ENCODE measurements at regions not wholly inside any gene's neighbourhood (a gene's known extent, or its start where the extent isn't known, plus 50 kb on each side); places are given as distances from the start of the nearest gene placed in this dataset.

DNA sequence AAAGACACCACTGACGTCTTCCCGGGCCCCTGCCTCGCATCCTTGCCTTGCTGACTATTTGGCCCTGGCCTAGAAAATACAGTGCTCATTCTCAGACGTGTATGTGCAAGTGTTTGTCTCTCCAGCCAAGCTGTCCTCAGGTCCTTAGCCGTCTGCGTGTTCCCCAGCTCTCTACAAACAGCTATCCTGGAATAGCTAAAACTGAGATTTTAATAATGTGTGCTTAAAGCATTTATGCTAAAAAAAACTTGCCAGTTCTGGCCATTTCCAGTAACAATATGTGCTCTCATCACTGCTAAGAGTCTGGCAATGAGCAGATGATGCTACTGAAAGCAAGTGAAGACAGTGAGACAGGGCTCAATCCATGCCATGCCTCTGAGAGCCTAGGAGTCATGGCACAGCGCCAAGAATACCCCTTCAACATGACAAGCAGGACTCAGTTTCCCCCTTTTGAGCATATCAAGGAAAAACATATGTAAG is 55.7 kb downstream of the IRF2BP2 start:
- no peak for DNase-seq

DNA sequence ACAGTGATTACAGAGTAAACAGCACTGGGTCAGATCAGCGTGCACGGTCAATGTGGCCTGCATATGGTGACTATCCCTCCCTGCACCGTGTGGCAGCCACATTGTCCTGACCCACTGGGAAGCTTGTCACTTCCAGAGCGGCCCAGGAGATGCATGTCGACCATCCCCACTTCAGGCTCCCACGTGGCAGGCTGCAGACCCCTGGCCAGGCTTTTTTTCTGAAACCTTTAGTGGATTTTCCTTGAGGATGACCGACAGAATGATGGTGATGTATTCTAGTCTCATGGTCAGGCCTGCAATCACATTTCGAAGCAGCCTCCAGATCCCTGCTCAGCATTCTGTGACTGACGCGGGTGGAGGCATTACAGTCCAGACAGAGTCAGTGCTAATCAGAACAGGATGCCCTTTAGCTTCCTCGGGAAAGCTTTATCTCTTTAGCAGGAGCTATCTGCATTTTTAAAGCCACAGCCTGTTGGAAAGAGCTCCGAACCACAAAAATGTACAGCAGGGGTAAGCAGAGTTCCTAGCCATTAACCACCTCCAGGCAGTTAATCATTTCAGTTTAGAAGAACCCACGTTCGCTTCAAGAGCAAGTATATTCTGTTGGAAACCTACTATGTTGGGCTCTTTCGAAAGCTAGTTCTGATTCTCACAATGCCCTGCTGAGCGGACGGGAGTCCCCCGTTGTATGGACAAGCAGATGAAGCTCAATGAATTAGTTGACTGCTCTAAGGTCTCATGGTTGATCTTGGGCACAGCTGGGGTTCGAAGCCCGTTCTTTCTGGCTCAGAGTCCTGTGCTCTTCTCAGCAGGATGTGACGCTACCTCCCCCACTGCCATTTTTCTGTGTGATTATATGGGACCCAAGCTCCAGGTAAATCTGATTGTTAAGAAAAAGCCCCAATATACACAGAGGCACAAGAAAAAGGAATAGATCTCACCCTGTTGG is 56.5 kb downstream of the IRF2BP2 start:
- no peak for DNase-seq

DNA sequence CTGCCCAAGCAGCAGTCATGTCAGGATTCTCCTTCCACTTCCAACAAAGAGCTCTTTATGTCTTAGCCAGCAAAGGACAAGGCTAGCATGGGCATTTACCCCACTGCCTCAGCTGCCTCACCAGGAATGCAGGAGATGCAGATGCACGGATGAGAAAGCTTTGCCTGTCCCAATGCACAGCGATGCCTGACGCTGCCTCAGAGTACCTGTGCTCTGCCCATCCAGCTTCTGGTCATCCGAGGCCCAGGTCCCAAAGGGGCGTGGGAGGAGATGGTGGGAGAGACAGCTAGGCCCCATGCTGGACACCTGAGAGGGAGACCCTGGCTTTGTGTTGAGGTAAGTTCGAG is 59.0 kb downstream of the IRF2BP2 start:
- DNase-seq, result no peak

DNA sequence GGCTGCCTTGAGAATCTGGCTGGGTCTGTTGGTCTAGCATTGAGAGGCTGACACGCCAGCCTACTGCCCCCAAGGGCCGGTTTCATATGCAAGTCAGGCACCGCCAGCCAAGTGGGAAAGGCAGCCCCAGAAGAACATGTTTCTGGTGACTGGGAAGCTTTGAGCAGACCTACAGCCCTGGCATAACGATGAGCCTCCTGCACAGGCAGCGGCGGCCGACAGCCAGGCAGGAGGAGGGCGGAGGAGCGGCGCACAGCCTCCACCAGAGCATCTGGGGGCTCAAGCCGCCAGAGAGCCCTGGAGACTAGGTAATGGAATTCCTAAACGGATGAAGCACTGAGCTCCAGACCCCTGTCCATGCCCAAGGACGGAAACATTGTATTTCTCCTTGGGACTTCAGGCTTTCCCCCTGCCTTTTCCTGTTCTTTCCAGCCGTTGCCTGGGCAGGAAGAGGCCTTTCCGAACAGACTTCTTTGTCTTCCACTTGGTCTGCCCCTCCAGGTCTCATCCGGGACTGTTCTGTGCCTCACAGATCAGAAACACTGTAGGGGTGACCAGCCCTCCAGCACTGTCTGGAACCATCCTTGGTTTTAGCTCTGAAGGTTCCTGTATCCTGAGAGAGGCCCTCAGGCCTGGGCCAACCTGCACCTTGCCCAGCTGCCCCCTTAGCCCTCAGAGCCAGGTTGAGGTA is 59.5 kb downstream of the IRF2BP2 start:
- no peak for DNase-seq

DNA sequence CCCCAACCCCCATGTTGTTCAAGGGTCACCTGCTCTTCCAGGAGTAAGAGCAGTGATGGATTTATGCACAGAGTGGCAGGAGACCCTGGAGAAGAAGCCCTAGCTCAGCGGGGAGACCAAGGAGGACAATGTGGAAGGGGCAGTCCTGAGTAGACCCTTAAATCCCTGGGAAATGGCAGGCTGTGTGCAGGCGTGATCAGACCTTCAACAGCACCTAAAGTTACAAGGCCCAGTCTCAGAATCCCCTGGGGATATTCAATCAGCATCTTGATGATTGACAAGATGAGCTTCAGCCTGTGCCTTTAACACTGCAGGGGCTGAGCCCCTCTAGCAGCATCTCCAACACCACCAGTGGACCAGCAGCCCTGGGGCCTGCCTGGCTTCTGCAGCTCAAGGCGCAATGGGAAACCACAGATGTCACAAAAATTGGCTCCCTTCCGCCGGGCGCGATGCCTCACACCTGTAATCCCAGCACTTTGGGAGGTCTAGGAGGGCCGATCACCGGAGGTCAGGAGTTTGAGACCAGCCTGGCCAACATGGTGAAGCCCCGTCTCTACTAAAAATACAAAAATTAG is 60.4 kb downstream of the IRF2BP2 start:
- DNase-seq, result no peak

DNA sequence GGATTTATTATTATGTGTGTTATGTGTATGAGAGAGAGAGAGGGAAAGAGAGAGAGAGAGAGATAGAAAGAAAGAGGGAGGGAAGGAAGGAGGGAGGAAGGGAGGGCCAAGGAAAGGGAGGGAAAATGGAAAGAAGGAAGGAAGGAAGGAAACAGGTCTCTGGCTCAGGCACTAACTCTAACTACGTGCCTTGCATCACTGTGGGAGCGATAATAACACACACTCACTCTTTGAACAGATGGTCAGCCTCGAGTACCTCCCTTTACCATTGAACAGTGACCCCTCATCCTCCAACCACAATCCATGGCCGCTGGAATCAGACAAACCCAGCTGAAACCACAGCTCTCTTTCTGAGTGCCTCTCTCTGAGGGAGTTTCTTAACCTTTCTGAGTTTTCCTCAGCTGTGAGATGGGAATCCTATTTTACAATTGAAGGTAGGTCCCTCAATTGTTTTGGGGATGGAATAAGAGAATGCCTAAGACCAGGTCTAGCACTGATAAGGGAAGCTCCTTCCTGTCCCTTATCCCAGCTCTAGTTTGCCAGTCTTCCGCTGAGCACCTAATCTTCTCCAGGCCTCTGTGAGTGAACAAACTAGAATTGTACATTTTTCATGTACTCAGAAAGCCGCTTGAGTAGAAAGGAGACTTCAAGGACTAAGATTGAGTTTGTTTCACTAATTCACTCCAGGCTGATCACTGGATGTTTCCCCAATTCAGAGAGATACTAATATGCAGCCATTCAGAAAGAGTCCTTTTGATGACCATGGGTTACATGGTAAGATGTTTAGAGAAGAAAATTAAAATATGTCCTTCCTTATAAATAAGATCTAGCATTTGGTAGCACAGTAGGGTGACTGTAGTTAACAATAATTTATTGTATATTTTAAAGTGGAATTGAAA is 62.8 kb downstream of the IRF2BP2 start:
- DNase-seq, result no peak

DNA sequence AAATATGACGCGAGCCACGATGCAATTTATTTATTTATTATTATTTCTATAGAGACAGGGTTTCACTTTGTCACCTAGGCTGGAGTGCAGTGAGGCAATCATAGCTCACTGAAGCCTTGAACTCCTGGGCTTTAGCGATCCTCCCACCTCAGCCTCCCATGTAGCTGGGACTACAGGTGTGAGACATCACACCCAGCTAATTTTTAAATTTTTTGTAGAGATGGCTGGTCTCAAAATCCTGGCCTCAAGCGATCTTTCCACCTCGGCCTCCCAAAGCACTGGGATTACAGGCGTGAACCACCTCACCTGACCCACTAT is 63.6 kb downstream of the IRF2BP2 start:
- DNase-seq, result no peak

DNA sequence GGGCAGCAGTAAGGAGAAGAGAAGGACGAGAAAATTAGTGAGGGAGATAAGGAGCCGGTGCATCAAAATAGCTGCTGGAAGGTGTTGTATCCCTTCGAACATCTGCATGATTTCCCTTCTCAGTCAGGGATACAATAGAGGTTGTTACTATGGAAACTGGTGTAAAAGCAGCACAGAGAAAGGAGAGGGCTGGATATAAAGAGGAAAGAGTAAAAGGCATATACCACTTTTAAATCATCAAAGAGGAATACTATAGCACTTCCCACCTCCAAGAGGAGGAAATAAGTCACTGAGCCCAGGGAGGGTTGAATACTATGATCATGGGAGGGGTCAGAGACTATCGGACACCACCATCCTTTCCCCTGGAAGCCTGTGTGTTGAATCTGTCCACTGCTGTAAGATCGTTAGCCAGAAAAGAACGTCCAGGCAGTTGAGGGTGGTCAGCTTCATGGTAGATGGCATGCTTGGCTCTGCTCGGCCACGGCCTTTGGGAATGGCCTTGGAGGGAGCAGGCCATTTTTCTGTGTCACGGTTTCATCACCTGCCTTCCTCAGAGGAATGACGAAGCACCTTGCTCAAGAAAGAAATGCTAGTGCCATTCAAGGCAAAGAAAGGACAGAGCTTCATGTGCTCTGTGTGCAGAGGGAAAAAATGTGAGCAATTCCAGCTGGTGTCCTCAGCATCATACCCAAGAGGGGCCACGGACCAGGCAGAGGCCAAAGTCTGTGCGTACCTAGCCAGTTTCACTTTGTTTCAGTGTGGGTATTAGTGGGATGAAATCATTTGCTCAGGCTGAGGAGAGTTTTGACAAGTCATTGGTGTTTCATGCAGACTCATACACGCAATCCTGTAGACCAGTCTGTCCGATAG is 64.2 kb downstream of the IRF2BP2 start:
- DNase-seq, result no peak

DNA sequence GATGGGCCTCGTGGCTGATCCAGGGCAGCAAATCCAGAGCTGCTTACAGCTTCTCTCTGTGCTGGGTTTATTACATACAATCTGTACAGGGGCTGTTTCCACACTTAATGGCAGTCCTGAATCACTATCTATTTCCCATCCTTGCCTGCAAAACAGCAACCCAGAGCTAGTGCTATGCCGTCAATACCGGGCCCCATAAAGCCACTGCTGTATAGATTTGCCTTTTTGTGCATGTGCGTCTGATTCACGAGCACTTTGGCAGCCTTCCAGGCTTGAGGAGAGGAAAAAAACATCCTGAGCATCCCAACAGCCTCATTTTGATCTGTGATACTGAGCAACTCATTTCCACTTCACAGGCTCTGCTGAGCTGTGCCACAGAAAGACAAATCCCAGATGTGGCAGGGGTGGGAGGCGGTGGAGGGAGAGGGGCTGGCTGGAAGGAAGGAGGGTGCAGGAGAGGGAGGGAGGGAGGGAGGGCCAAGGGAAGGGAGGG is 65.2 kb upstream of the TARBP1 start:
- peak; percentile 96 for DNase-seq

DNA sequence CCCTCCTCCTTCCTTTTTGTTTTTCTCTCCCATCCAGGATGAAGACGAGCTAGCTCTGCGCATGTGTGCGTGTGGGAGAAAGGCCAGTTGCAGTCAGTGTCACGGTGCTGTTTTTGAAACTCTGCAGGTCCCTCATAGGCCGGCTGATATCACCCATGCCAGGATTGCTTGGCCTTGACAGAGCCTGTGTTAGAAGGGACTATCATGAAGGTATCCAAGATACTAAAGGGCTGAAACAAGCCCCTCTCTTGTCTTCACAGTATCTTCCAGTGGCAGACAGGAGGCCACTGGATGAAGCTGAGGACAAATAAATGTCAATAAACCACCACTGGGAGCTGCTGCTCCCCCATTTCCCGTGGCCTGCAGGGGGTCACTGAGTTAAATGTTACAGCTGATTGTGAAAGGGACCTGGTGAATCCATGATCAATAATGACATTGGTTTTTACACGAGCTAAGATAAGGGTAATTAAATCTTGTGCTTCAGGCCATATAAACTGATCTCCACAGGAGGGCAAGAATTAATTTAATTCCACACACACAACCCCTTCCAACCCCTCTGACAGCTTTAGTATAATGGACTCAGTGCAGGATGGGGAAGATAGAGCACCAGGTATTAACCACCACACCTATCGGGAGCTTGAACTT is 64.6 kb upstream of the TARBP1 start:
- DNase-seq, result no peak

DNA sequence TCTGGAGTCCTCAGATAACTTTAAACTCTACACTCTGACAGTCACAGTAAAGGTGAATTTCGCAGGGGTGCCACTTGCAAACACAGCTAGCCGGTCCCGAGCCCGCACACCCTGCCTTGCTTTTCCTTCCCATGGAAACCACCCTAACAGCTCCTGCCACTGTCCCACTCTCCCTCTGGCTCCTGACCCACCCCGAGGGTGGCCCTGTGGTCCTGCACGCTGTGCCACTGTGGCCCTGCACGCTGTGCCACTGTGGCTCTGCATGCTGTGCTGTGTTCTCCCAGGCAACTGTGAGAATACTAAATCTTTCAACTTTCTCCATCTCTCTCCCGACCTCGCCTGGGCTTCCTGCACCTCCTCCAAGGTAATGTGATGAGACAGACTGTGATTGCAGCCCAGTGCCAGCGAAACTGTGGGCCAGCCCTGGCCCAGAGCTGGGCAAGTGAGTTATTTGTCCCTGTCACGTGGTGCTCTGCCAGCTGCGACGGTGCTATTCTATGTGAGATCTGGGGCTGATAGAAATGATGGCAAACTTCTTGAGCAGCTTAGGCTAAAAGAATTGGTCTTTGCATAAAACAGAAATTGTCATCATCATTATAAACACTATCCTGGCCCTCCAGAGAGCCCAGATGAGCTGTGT is 63.4 kb upstream of the TARBP1 start:
- no peak for DNase-seq

DNA sequence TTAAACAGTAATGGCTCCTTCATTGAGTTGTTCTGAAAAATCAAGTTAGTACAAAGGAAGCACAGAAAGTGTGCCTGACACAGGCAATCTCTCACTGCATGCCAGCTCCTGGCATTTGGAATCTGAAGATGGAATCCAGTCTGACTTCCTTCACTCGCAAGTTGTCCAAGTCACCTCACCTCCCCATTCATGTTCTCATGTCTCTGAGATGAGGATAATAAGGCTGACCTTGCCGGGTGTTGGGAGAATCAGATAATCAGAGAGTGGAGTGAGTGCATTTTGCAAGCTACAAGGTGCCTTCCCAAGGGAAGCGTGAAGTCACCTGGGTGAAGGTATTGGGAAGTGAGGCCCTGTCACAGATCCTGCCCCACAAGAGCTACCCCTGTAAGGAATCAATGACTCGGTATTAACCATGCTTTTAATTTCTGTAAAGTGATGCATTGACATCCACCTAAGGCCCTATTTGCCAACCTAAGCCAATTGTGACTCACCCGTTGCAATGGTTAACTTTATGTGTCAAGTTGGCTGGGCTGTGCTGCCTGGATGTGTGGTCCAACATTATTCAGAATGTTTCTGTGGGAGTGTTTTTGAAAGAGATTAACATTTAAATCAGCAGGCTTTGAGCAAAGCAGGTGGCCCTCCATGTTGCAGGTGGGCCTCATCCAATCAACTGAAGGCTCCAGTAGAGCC is 62.5 kb upstream of the TARBP1 start:
- DNase-seq, result no peak

DNA sequence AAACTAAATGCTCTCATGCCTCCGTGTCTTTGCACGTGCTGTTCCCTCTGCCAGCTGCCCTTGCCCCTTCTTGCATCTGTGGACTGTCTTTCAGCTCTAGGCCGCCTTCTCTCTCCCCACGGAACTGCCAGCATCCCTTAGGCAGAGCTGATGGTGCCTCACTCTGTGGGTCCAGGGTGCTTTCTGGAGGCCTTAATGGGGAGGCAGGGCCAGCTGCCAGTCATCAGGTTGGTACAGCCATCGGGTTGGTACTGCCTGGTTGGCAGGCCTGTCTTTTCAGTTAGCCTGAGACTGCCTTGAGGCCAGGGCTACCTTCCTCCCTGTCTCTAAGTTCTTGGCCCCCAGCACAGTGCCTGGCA is 61.4 kb upstream of the TARBP1 start:
- DNase-seq, result no peak

DNA sequence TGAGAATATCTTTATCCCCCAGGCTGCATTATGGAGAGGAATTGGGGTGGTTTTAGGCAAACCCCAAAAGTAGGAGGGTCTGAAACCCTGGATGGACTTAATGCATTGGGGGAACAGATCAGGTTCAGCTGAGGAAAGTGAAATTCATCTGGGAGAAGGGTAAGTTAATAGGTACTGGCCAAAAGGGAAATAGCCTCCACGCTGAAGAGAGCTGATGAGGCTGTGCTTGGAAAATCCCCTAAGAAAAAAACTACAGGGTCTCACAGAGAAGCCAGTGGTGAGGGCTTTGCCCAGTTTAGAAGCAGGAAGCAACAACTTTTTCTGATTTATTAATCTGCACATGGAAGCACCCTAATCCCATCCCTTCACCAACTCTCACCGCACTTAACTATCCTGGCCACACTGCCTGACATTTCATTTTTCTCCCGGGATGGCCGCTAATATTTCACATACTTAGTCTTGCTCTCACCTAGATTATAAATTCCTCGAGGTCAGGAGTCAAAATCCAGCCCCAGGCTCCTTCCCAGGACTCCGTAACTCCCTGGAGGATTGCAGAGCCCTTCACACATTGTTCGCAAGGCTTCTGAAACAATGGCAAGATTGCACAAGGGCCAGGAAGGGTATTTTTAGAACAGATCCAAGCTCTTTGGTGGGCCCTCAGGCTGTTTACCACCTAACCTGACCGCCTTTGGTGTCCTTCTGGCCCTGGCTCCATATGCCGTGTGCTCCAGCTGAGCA is 60.9 kb upstream of the TARBP1 start:
- DNase-seq, result no peak

DNA sequence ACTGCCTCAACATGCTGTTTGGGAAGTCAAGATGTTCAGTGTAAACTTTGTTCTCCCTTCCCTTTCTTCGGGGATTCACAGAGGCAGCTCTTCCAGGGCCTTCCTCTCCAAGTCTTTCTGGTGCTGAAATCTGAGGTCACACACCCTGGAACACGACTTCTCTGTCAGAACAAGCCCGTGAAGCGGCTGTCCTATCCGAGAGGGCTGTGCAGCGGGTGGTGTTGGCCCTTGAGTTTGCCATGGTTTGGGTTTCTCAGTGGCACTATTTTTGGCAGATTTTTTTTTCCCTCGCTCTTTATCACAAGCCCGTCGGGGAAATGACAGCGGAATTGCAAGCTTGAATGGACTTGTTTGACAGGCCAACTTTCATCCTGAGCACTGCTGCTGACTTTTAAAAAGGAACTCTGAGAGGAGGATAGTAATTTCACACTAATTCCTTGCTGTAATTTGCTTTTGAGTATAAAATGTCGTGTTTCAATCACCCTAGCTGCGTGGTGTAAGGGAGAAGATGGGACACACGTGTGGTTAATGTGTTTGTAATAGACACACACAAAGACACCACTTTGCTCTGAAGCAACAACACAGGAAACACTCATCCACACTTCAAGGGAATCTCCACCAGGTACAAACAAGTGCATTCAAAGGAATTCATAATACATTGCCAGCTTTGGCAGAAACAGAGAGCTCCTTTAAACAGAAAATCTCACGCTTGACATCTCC is 60.1 kb upstream of the TARBP1 start:
- no peak for DNase-seq

DNA sequence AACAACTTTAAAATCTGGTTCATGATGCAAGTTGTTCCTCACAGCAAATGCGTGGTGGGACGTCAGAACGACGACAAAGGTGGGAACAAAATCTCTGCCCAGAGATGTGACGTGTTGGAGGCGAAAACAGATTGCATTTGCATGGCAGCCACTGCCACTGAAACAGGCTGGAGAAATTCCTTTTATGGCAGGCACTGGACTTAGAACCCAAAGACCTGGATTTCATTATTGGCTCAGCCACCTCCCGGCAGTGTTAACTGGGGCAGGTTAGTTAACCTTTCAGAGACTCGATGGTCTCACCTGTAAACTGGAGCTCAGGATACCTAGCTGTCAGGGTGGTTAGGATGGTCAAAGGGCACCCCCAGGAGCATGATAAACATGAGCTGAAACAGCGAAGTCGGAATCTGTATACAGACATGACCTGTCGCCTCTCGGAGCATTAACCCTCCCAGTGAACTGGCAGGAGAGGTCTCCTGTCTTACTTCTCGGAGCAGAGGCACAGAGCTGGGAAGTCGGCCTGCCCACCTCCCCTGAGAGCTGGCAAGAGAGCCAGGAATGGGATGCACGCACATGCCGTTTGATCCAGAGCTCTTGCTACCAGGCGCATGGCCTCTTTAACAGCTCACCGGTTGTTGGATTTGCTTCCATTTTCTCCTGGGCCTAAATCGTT is 59.2 kb upstream of the TARBP1 start:
- DNase-seq, result no peak

DNA sequence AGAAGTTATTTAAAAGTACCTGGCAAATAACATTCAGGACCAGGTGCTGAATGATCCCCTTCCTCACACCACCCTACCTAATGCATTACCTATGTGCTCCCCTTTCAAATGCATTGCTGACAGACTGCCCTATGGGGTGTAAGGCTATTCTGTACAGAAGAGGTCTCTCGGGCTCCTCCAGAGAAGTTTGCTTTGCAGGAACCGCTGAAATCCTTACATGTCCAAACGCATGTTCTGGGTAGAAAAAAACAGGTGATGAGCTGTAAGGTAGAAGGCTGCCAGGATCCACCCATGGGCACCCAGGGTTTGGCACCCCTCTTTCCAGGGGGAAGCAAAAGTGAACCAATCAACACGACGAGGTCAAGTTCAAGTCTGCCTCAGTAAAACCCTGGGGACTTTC is 58.3 kb upstream of the TARBP1 start:
- no peak for DNase-seq

DNA sequence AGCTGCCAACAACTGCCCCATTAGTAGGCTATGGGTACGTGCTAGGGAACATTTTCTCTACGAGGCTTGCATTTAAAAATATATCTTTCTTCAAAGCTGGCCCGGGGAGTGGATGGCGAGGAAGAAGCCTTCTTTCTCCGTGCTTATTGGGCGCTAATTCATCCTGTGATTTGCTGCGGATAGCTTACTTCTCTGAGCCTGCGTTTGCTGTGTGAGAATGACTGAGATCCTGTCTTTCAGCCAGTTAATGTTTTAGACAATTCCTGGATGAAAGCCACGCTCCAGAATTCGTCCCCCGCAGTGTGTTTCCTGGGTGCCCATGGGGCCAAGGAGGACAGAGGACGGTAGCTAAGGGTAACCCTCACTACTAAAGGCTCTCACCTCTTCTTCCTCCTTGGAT is 57.8 kb upstream of the TARBP1 start:
- DNase-seq, result no peak
